Right lobe of liver (tissue), 6 donors: ENCODE measurements at regions not wholly inside any gene's neighbourhood (a gene's known extent, or its start where the extent isn't known, plus 50 kb on each side); places are given as distances from the start of the nearest gene placed in this dataset.
A peak's percentile ranks its signal among the peaks of the same experiment; 100 is the strongest.
"Not testable (repeated sequence)": the region's sequence is repeated elsewhere in the genome, so short reads cannot be mapped to it uniquely, and the experiment has no call there.

Experiments
- ATAC-seq, 4 donors: fragments of 200-7000 bp; cut with Tn5 transposase; one replicate each; pipeline ENCODE4 v1.9.1; 2020; ENCODE audit warnings: mild to moderate bottlenecking in 4 of 4, moderate library complexity in 4 of 4
- DNase-seq, 3 donors: peaks; one replicate each; pipeline ENCODE4 v3.0.0-alpha.2; 2020
- H3K27ac ChIP-seq, 3 donors: fragments of 200-600 bp; one replicate each; pipeline ENCODE4 v1.8.0; 2022
- H3K27me3 ChIP-seq, 2 donors: fragments of 200-600 bp; one replicate each; pipeline ENCODE4 v1.8.0; 2022
- H3K36me3 ChIP-seq, 4 donors: fragments of 200-600 bp; sonication (generic) in 1 of 4; one replicate each; pipeline versions ENCODE4 v1.5.1 to v1.8.0; 2017 to 2022; ENCODE audit warnings: control low read depth in 1 of 4
- H3K4me1 ChIP-seq, 4 donors: fragments of 200-600 bp; sonication (generic) in 1 of 4; one replicate each; pipeline versions ENCODE4 v1.5.1 to v1.8.0; 2017 to 2022; ENCODE audit warnings: control low read depth in 1 of 4
- H3K4me3 ChIP-seq, 3 donors: fragments of 200-600 bp; one replicate each; pipeline ENCODE4 v1.8.0; 2022
- H3K9me3 ChIP-seq, 4 donors: fragments of 200-600 bp; sonication (generic) in 1 of 4; one replicate each; pipeline versions ENCODE4 v1.5.1 to v1.8.0; 2017 to 2022; ENCODE audit warnings: control low read depth in 1 of 4
- POLR2A ChIP-seq: fragments of 450-650 bp; IDR thresholded peaks from one replicate; pipeline ENCODE4 v1.6.1; 2017; ENCODE audit warnings: antibody characterized with exemption, mild to moderate bottlenecking
- whole genome bisulfite sequencing: methylation state at CpG from one replicate; pipeline ENCODE4 v1.1.6; 2018; ENCODE audit warnings: low coverage, low lambda C conversion rate; ENCODE audit not compliant: insufficient coverage; ENCODE audit errors: missing lambda C conversion rate; 5-methylcytosine and 5-hydroxymethylcytosine counted together
- intact Hi-C, 2 donors: fragments of 100-400 bp; cut with DNase I; formaldehyde crosslinking; loops; one replicate each; pipeline versions ENCODE4 v1.11.2 to v1.14.1; 2022
- TF ChIP-seq, protein P1 (sequence below), 4 donors: fragments of 200-600 bp in 3 of 4; fragments of 450-650 bp in 1 of 4; IDR thresholded peaks; one replicate each; pipeline versions ENCODE4 v1.5.1 to v1.8.0; 2016 to 2022; ENCODE audit warnings: antibody characterized with exemption in 4 of 4, mild to moderate bottlenecking in 2 of 4
- donor health status: DM: no; HTN: yes; CAD: no.
- donor health status: DM: no; HTN: no; CAD: no.
- donor health status: DM: no; HTN: no; CAD: no.
- donor health status: DM: no; HTN: yes; CAD: no.
- donor health status: DM: no; HTN: yes; CAD: no.

DNA sequence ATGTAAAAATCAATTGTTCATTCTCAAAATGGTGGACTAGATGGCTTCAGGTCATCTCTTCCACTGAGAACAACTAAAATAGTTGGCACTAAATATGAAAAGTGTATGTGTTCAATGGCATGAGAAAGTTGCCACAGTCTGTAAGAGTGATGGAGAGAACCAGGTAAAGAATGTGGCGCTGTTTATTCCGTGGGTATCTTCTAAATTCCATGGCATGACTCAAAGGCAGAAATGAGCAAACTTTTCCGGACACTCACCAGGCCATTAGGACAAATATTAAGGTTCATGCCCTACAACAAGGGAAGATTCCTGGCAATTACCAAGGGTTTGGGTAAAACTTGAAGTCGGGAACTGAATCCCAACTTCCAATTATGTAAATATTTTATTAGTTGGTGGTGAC is 825.4 kb upstream of the CDH6 start:
- H3K27me3 ChIP-seq, result no peaks in the 10 kb centered on the region
- H3K9me3 ChIP-seq, result no peaks in the 10 kb centered on the region
- ATAC-seq, result no peak
- intact Hi-C loops, result no loop called here
- no peak for DNase-seq
- H3K4me1 ChIP-seq, result no peaks in the 10 kb centered on the region
- TF ChIP-seq POLR2A, result no peak
- TF ChIP-seq, protein P1, sequence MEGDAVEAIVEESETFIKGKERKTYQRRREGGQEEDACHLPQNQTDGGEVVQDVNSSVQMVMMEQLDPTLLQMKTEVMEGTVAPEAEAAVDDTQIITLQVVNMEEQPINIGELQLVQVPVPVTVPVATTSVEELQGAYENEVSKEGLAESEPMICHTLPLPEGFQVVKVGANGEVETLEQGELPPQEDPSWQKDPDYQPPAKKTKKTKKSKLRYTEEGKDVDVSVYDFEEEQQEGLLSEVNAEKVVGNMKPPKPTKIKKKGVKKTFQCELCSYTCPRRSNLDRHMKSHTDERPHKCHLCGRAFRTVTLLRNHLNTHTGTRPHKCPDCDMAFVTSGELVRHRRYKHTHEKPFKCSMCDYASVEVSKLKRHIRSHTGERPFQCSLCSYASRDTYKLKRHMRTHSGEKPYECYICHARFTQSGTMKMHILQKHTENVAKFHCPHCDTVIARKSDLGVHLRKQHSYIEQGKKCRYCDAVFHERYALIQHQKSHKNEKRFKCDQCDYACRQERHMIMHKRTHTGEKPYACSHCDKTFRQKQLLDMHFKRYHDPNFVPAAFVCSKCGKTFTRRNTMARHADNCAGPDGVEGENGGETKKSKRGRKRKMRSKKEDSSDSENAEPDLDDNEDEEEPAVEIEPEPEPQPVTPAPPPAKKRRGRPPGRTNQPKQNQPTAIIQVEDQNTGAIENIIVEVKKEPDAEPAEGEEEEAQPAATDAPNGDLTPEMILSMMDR (IDR thresholded peaks at IDR 0.05), result no peak
- 33% methylated on average over 4 of the region's 4 CpGs for WGBS
- no peak overlapping the region for H3K27ac ChIP-seq
- H3K4me3 ChIP-seq, result no peak overlapping the region
- H3K36me3 ChIP-seq, result no peaks in the 10 kb centered on the region

DNA sequence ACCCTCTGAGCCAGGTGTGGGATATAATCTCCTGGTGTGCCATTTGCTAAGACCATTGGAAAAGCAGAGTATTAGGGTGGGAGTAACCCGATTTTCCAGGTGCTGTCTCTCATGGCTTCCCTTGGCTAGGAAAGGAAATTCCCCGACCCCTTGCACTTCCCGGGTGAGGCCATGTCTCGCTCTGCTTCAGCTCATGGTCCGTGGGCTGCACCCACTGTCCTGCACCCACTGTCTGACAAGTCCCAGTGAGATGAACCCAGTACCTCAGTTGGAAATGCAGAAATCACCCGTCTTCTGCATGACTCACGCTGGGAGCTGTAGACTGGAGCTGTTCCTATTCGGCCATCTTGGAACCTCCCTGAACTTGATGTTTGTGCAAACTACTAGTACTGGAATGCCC is 828.5 kb upstream of the CDH6 start:
- ATAC-seq, H3K27me3 ChIP-seq, H3K9me3 ChIP-seq, intact Hi-C loops, H3K36me3 ChIP-seq, DNase-seq, H3K4me1 ChIP-seq, H3K27ac ChIP-seq, H3K4me3 ChIP-seq: not testable (repeated sequence)
- WGBS, result 43% methylated on average over 1 of the region's 8 CpGs

DNA sequence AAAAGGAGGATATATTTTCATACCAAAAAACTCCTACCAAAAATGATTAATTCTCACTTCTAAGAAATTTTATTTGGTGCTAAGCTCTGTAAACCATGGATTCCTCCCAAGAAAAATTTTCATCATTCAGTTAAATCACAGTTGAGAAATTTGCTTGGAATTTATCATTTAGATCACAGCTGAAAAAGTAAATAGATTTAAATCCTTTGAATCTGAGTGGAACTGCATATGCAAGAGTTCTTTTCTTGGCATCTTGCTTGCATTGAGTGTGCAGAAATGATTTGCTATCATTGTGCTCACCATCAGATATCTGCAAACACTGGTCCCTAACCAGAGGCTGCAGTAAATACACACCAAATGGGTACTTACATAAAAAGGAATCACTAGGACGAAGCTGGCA is 836.1 kb upstream of the CDH6 start:
- H3K4me1 ChIP-seq, result no peaks in the 10 kb centered on the region
- no peaks in the 10 kb centered on the region for H3K36me3 ChIP-seq
- no peaks in the 10 kb centered on the region for H3K9me3 ChIP-seq
- H3K27me3 ChIP-seq, result no peaks in the 10 kb centered on the region
- TF ChIP-seq, protein P1 (IDR thresholded peaks at IDR 0.05), result no peak
- no peak for TF ChIP-seq POLR2A
- H3K27ac ChIP-seq, result no peak overlapping the region
- ATAC-seq (no peak), DNase-seq (no peak)
- intact Hi-C loops, result no loop called here
- 52% methylated on average over 1 of the region's 1 CpG for WGBS
- H3K4me3 ChIP-seq, result no peak overlapping the region

DNA sequence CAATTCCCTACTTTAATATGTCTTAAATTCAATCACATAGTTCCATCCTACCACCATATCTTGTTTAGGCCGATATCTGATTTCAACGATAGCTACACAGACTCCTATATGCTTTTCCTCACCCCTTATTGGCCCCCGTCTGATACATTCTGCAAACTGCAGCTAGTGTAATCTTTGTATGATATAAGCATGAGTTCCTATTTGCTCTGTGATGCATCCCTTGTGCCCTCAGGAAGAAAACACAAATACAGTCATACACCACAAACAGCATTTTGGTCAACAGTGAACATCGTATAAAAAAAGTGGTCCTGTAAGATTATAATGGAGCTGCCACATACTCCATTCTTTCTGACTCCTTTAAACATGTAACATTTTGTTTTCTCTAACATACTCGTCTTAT is 837.8 kb upstream of the CDH6 start:
- H3K36me3 ChIP-seq, result no peaks in the 10 kb centered on the region
- 57% methylated on average over 5 of the region's 5 CpGs for WGBS
- TF ChIP-seq, protein P1 (IDR thresholded peaks at IDR 0.05), result no peak
- TF ChIP-seq POLR2A, result no peak
- ATAC-seq, result no peak
- H3K4me3 ChIP-seq, result no peak overlapping the region
- no peak for DNase-seq
- H3K27me3 ChIP-seq, result no peaks in the 10 kb centered on the region
- intact Hi-C loops, result no loop called here
- no peaks in the 10 kb centered on the region for H3K9me3 ChIP-seq
- no peaks in the 10 kb centered on the region for H3K4me1 ChIP-seq
- H3K27ac ChIP-seq, result no peak overlapping the region

DNA sequence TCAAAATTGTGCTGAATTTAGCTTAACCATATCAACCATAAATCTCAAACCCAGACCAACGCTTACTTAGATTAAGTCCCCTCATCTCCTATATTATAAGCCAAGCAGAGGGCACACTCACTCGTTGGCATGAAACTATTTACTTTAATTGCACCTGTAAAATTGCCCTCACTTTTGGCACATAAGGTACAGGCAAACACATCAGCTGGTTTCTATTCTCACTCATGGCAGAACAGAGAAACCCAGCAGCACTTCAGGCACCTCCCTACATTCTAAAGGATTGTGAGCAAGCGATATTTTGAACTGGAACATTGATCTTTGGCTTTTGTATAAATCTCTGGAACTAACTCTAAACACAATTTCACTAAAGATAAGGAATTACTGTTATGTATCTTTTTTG is 845.6 kb upstream of the CDH6 start:
- Histone ChIP-seq H3K4me1 (no peaks in the 10 kb centered on the region), H3K36me3 (no peaks in the 10 kb centered on the region), H3K4me3 (no peak overlapping the region), H3K27ac (no peak overlapping the region), H3K27me3 (no peaks in the 10 kb centered on the region), H3K9me3 (no peaks in the 10 kb centered on the region)
- no peak for DNase-seq
- no peak for TF ChIP-seq POLR2A
- TF ChIP-seq, protein P1 (IDR thresholded peaks at IDR 0.05), result no peak
- intact Hi-C loops, result no loop called here
- ATAC-seq, result no peak
- 38% methylated on average over 3 of the region's 3 CpGs for WGBS

DNA sequence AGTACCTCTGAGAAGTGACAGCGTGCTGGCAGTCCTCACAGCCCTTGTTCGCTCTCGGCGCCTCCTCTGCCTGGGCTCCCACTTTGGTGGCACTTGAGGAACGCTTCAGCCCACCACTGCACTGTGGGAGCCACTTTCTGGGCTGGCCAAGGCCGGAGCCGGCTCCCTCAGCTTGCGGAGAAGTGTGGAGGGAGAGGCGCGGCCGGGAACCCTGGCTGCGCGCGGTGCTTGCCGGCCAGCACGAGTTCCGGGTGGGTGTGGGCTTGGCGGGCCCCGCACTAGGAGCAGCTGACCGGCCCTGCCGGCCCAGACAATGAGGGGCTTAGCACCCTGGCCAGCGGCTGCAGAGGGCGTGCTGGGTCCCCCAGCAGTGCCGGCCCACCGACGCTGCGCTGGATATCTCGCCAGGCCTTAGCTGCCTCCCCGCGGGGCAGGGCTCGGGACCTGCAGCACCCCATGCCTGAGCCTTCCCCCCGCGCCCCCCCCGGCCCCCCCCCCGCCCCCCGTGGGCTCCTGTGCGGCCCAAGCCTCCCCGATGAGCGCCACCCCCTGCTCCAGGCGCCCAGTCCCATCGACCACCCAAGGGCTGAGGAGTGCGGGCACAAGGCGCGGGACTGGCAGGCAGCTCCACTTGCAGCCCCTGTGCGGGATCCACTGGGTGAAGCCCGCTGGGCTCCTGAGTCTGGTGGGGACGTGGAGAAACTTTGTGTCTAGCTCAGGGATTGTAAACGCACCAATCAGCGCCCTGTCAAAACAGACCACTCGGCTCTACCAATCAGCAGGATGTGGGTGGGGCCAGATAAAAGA is 847.7 kb upstream of the CDH6 start:
- H3K27ac ChIP-seq, H3K36me3 ChIP-seq, H3K4me3 ChIP-seq, intact Hi-C loops, H3K27me3 ChIP-seq, H3K9me3 ChIP-seq, ATAC-seq, H3K4me1 ChIP-seq: not testable (repeated sequence)
- peak in 1 of 3 donors; percentile 39 for DNase-seq
- WGBS, result 76% methylated on average over 5 of the region's 50 CpGs
